Sigmoid colon (tissue), 6 donors: ENCODE measurements at regions not wholly inside any gene's neighbourhood (a gene's known extent, or its start where the extent isn't known, plus 50 kb on each side); places are given as distances from the start of the nearest gene placed in this dataset.

Source experiments
- DNase-seq: peaks from one replicate; pipeline ENCODE4 v3.0.0-alpha.2; 2019
- H3K27ac ChIP-seq, 4 donors: fragments of 200-600 bp; sonication (generic); one replicate each; pipeline ENCODE4 v1.5.1; 2016 to 2019; ENCODE audit warnings: mild to moderate bottlenecking in 1 of 4
- H3K27me3 ChIP-seq, 3 donors: fragments of 200-600 bp; sonication (generic); one replicate each; pipeline ENCODE4 v1.5.1; 2019; ENCODE audit warnings: mild to moderate bottlenecking in 1 of 3
- H3K36me3 ChIP-seq, 4 donors: fragments of 200-600 bp; sonication (generic); one replicate each; pipeline ENCODE4 v1.5.1; 2016 to 2019
- H3K4me1 ChIP-seq, 4 donors: fragments of 200-600 bp; sonication (generic); one replicate each; pipeline ENCODE4 v1.5.1; 2017 to 2019
- H3K4me3 ChIP-seq, 4 donors: fragments of 200-600 bp; sonication (generic); one replicate each; pipeline ENCODE4 v1.5.1; 2017 to 2019; ENCODE audit warnings: mild to moderate bottlenecking in 2 of 4, moderate library complexity in 1 of 4
- H3K9me3 ChIP-seq, 4 donors: fragments of 200-600 bp in 3 of 4; sonication (generic) in 3 of 4; one replicate each; pipeline versions ENCODE4 v1.5.1 to v1.6.1; 2013 to 2019
- CTCF ChIP-seq, 4 experiments: fragments of 450-650 bp in 3 of 4; fragments of 200-600 bp in 1 of 4; IDR thresholded peaks; one replicate each; pipeline ENCODE4 v1.5.1; 2016 to 2019; ENCODE audit warnings: antibody characterized with exemption in 4 of 4, mild to moderate bottlenecking in 3 of 4, moderate library complexity in 2 of 4
- EP300 ChIP-seq, 4 donors: sonication (generic); formaldehyde crosslinking; IDR thresholded peaks; one replicate each; pipeline ENCODE4 v1.6.1; 2017; ENCODE audit warnings: antibody characterized with exemption in 4 of 4
- POLR2A ChIP-seq, 2 donors: fragments of 450-650 bp; IDR thresholded peaks; one replicate each; pipeline ENCODE4 v1.6.1; 2016; ENCODE audit warnings: antibody characterized with exemption in 2 of 2, mild to moderate bottlenecking in 2 of 2, moderate library complexity in 2 of 2
- POLR2AphosphoS5 ChIP-seq, 4 donors: sonication (generic); formaldehyde crosslinking; IDR thresholded peaks; one replicate each; pipeline ENCODE4 v1.6.1; 2017; ENCODE audit warnings: antibody characterized with exemption in 4 of 4
- WGBS, 2 donors: extraction: QIAGEN DNeasy Blood & Tissue Kit; methylation state at CpG; one replicate each; pipeline ENCODE4 v1.1.7; 2013; 5-methylcytosine and 5-hydroxymethylcytosine counted together
- intact Hi-C: fragments of 100-400 bp; cut with DNase I; formaldehyde crosslinking; loops from one replicate; pipeline ENCODE4 v1.15.1; 2023
- donor health status: healthy with polysubstance abuse.
- donor health status: healthy.

- DNase-seq, result no peak
- TF ChIP-seq CTCF (IDR thresholded peaks at IDR 0.05) (no peak), POLR2AphosphoS5 (IDR thresholded peaks at IDR 0.05) (no peak), EP300 (IDR thresholded peaks at IDR 0.05) (no peak), POLR2A (IDR thresholded peaks at IDR 0.05) (no peak)
- H3K4me1 ChIP-seq, result no peaks in the 10 kb centered on the region
- H3K27me3 ChIP-seq, result no peaks in the 10 kb centered on the region
- no peak overlapping the region for H3K4me3 ChIP-seq
- H3K27ac ChIP-seq, result no peak overlapping the region
- no peaks in the 10 kb centered on the region for H3K9me3 ChIP-seq
- H3K36me3 ChIP-seq, result no peaks in the 10 kb centered on the region
- intact Hi-C loops, result no loop called here
Measured at GRCh38 chr18:66749481-66750035, 145.7 kb upstream of the CDH19 start.

GRCh38 chr18:66749030-66749429, 145.1 kb upstream of the CDH19 start:
- Histone ChIP-seq H3K27ac (no peak overlapping the region), H3K4me3 (no peak overlapping the region), H3K4me1 (no peaks in the 10 kb centered on the region), H3K9me3 (no peaks in the 10 kb centered on the region), H3K36me3 (no peaks in the 10 kb centered on the region), H3K27me3 (no peaks in the 10 kb centered on the region)
- 17 to 56% methylated on average over 2 of the region's 2 CpGs for WGBS, 2 donors
- DNase-seq, result no peak
- intact Hi-C loops, result no loop called here
- TF ChIP-seq POLR2AphosphoS5 (IDR thresholded peaks at IDR 0.05) (no peak), CTCF (IDR thresholded peaks at IDR 0.05) (no peak), EP300 (IDR thresholded peaks at IDR 0.05) (no peak), POLR2A (IDR thresholded peaks at IDR 0.05) (no peak)

- TF ChIP-seq POLR2AphosphoS5 (IDR thresholded peaks at IDR 0.05) (no peak), CTCF (IDR thresholded peaks at IDR 0.05) (no peak), POLR2A (IDR thresholded peaks at IDR 0.05) (no peak), EP300 (IDR thresholded peaks at IDR 0.05) (no peak)
- no peaks in the 10 kb centered on the region for H3K9me3 ChIP-seq
- no peak for DNase-seq
- H3K36me3 ChIP-seq, result no peaks in the 10 kb centered on the region
- no peaks in the 10 kb centered on the region for H3K4me1 ChIP-seq
- H3K27me3 ChIP-seq, result no peaks in the 10 kb centered on the region
- no peak overlapping the region for H3K4me3 ChIP-seq
- intact Hi-C loops, result no loop called here
- WGBS, 2 donors, result 75 to 84% methylated on average over 2 of the region's 2 CpGs
- H3K27ac ChIP-seq, result no peak overlapping the region
Measured at GRCh38 chr18:66742832-66743231, 138.9 kb upstream of the CDH19 start.

- 85 to 88% methylated on average over 1 of the region's 1 CpG for WGBS, 2 donors
- intact Hi-C loops, result no loop called here
- DNase-seq, result no peak
- H3K4me1 ChIP-seq, result no peaks in the 10 kb centered on the region
- no peaks in the 10 kb centered on the region for H3K27me3 ChIP-seq
- H3K4me3 ChIP-seq, result no peak overlapping the region
- H3K27ac ChIP-seq, result no peak overlapping the region
- TF ChIP-seq POLR2A (IDR thresholded peaks at IDR 0.05) (no peak), EP300 (IDR thresholded peaks at IDR 0.05) (no peak), POLR2AphosphoS5 (IDR thresholded peaks at IDR 0.05) (no peak), CTCF (IDR thresholded peaks at IDR 0.05) (no peak)
- no peaks in the 10 kb centered on the region for H3K36me3 ChIP-seq
- no peaks in the 10 kb centered on the region for H3K9me3 ChIP-seq
Measured at GRCh38 chr18:66735933-66736332, 132.0 kb upstream of the CDH19 start.

GRCh38 chr18:66734451-66734850, 130.6 kb upstream of the CDH19 start:
- H3K4me3 ChIP-seq, result no peak overlapping the region
- H3K9me3 ChIP-seq, result no peaks in the 10 kb centered on the region
- intact Hi-C loops, result no loop called here
- no peak for DNase-seq
- H3K27ac ChIP-seq, result no peak overlapping the region
- WGBS, 2 donors, result 84 to 92% methylated on average over 2 of the region's 2 CpGs
- H3K27me3 ChIP-seq, result no peaks in the 10 kb centered on the region
- TF ChIP-seq CTCF (IDR thresholded peaks at IDR 0.05) (no peak), POLR2AphosphoS5 (IDR thresholded peaks at IDR 0.05) (no peak), EP300 (IDR thresholded peaks at IDR 0.05) (no peak), POLR2A (IDR thresholded peaks at IDR 0.05) (no peak)
- no peaks in the 10 kb centered on the region for H3K4me1 ChIP-seq
- H3K36me3 ChIP-seq, result no peaks in the 10 kb centered on the region
